Upper lobe of left lung (tissue), 4 donors: ENCODE measurements at regions not wholly inside any gene's neighbourhood (a gene's known extent, or its start where the extent isn't known, plus 50 kb on each side); places are given as distances from the start of the nearest gene placed in this dataset.
"Not testable (repeated sequence)": the region's sequence is repeated elsewhere in the genome, so short reads cannot be mapped to it uniquely, and the experiment has no call there.

Source experiments
- POLR2AphosphoS5 ChIP-seq, 2 donors: sonication (generic); formaldehyde crosslinking; IDR thresholded peaks; one replicate each; pipeline ENCODE4 v1.5.1; 2017; ENCODE audit warnings: antibody characterized with exemption in 2 of 2
- TF ChIP-seq, protein P1 (sequence below), 6 experiments: fragments of 450-650 bp in 4 of 6; fragments of 200-600 bp in 2 of 6; sonication (generic) in 2 of 6; IDR thresholded peaks; one replicate each; pipeline ENCODE4 v1.5.1; 2016 to 2019; ENCODE audit warnings: antibody characterized with exemption in 6 of 6

DNA sequence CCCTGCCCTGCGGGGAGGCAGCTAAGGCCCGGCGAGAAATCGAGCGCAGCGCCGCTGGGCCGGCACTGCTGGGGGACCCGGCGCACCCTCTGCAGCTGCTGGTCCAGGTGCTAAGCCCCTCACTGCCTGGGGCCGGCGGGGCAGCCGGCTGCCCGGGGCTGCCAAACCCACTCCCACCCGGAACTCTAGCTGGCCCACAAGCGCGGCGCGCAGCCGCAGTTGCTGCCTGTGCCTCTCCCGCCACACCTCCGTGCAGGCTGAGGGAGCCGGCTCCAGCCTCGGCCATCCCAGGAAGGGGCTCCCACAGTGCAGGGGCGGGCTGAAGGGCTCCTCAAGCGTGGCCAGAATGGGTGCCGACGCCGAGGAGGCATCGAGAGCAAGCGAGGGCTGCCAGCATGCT, 249.9 kb downstream of the FGF9 start:
- TF ChIP-seq, protein P1, sequence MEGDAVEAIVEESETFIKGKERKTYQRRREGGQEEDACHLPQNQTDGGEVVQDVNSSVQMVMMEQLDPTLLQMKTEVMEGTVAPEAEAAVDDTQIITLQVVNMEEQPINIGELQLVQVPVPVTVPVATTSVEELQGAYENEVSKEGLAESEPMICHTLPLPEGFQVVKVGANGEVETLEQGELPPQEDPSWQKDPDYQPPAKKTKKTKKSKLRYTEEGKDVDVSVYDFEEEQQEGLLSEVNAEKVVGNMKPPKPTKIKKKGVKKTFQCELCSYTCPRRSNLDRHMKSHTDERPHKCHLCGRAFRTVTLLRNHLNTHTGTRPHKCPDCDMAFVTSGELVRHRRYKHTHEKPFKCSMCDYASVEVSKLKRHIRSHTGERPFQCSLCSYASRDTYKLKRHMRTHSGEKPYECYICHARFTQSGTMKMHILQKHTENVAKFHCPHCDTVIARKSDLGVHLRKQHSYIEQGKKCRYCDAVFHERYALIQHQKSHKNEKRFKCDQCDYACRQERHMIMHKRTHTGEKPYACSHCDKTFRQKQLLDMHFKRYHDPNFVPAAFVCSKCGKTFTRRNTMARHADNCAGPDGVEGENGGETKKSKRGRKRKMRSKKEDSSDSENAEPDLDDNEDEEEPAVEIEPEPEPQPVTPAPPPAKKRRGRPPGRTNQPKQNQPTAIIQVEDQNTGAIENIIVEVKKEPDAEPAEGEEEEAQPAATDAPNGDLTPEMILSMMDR (IDR thresholded peaks at IDR 0.05) = not testable (repeated sequence)
- TF ChIP-seq POLR2AphosphoS5 (IDR thresholded peaks at IDR 0.05) = not testable (repeated sequence)
